A549 (cell line): ENCODE measurements at regions not wholly inside any gene's neighbourhood (a gene's known extent, or its start where the extent isn't known, plus 50 kb on each side); places are given as distances from the start of the nearest gene placed in this dataset.

ENCODE experiments used
- ATAC-seq, 2 experiments: fragments of 200-7000 bp in 1 of 2; fragments of >200 bp in 1 of 2; cut with Nextera tagmentation in 1 of 2; cut with Tn5 transposase in 1 of 2; 3 replicates each; pipeline versions ENCODE4 v1.8.0 to v1.9.1; 2018 to 2020; ENCODE audit warnings: mild to moderate bottlenecking in 1 of 2, moderate library complexity in 1 of 2
- CTCF ChIA-PET: fragments of 300-600 bp; sonication (Branson Sonifier 250); formaldehyde crosslinking; extraction: SDS; loops from one replicate; lab custom pipeline; 2021; ENCODE audit warnings: antibody characterized with exemption, inconsistent platforms; lab: Yijun Ruan, JAX
- POLR2A ChIA-PET: fragments of 350-600 bp; formaldehyde crosslinking; extraction: SDS; loops from one replicate; lab custom pipeline; 2021; ENCODE audit warnings: antibody characterized with exemption, inconsistent platforms; lab: Yijun Ruan, JAX
- DNase-seq, 2 experiments: peaks; one replicate each; pipeline versions ENCODE4 v3.0.0 to v3.0.0-alpha.2; 2011 to 2016; ENCODE audit warnings: low read depth in 1 of 2, low spot score in 1 of 2
- FAIRE-seq: peaks from 2 replicates; lab custom pipeline; 2011; peaks lifted over from hg19 to GRCh38; lab: Jason Lieb, UNC
- H3K27ac ChIP-seq, 2 experiments: fragments of >200 bp; sonication (Bioruptor Twin); formaldehyde crosslinking; 3 replicates each; pipeline ENCODE4 v1.5.1; 2016 to 2017
- H3K4me1 ChIP-seq: fragments of >200 bp; sonication (Bioruptor Twin); formaldehyde crosslinking; 3 replicates; pipeline ENCODE4 v1.6.1; 2016
- H3K4me2 ChIP-seq: fragments of >200 bp; sonication (Bioruptor Twin); formaldehyde crosslinking; 3 replicates; pipeline ENCODE4 v1.6.1; 2016
- H3K4me3 ChIP-seq: fragments of >200 bp; sonication (Bioruptor Twin); formaldehyde crosslinking; 3 replicates; pipeline ENCODE4 v1.5.1; 2016
- H3K9me3 ChIP-seq: fragments of >200 bp; sonication (Bioruptor Twin); formaldehyde crosslinking; 3 replicates; pipeline ENCODE4 v1.6.1; 2016
- CEBPB ChIP-seq, 2 experiments: fragments of >200 bp in 1 of 2; sonication (Bioruptor Twin) in 1 of 2; formaldehyde crosslinking in 1 of 2; IDR thresholded peaks; 2 replicates each; pipeline ENCODE4 v1.6.1; 2012 to 2016
- EHF ChIP-seq: fragments of 250-450 bp; sonication (Bioruptor Pico); IDR thresholded peaks from 2 replicates; pipeline ENCODE4 v1.5.0; 2020; ENCODE audit warnings: mild to moderate bottlenecking
- EHMT2 ChIP-seq: fragments of 200-600 bp; sonication (generic); IDR thresholded peaks from 2 replicates; pipeline ENCODE4 v1.6.1; 2016; ENCODE audit warnings: antibody characterized with exemption, low read depth, mild to moderate bottlenecking, moderate library complexity
- EP300 ChIP-seq, 2 experiments: fragments of >200 bp; sonication (Bioruptor Twin); formaldehyde crosslinking; IDR thresholded peaks; 2 replicates in 1 of 2; 3 replicates in 1 of 2; pipeline ENCODE4 v1.6.1; 2016 to 2017
- ESRRA ChIP-seq: fragments of 150-350 bp; IDR thresholded peaks from 2 replicates; pipeline ENCODE4 v1.6.1; 2014; ENCODE audit warnings: mild to moderate bottlenecking, low read length, borderline replicate concordance
- GATA3 ChIP-seq: IDR thresholded peaks from 2 replicates; pipeline ENCODE4 v1.6.1; 2012; ENCODE audit warnings: borderline replicate concordance
- HMGXB4 ChIP-seq: fragments of 250-450 bp; sonication (Bioruptor Pico); IDR thresholded peaks from 2 replicates; pipeline ENCODE4 v1.5.0; 2021; ENCODE audit warnings: mild to moderate bottlenecking, moderate library complexity, borderline replicate concordance
- HOXA7 ChIP-seq: fragments of 250-450 bp; sonication (Bioruptor Pico); IDR thresholded peaks from 2 replicates; pipeline ENCODE4 v1.5.0; 2020; ENCODE audit warnings: mild to moderate bottlenecking, moderate library complexity
- HOXB13 ChIP-seq: fragments of 250-450 bp; sonication (Bioruptor Pico); IDR thresholded peaks from 2 replicates; pipeline ENCODE4 v1.5.0; 2020; ENCODE audit warnings: low read depth, mild to moderate bottlenecking, moderate library complexity
- JUN ChIP-seq, 2 experiments: fragments of >200 bp; sonication (Bioruptor Twin); formaldehyde crosslinking; IDR thresholded peaks; 2 replicates in 1 of 2; 3 replicates in 1 of 2; pipeline ENCODE4 v1.6.1; 2016 to 2017
- JUNB ChIP-seq: fragments of >200 bp; sonication (Bioruptor Twin); formaldehyde crosslinking; IDR thresholded peaks from 2 replicates; pipeline ENCODE4 v1.6.1; 2016
- MAFK ChIP-seq: fragments of 450-650 bp; IDR thresholded peaks from 2 replicates; pipeline ENCODE4 v1.6.1; 2014; ENCODE audit not compliant: partially characterized antibody
- MYC ChIP-seq: IDR thresholded peaks from 2 replicates; pipeline ENCODE4 v1.6.1; 2012; ENCODE audit warnings: mild to moderate bottlenecking, inconsistent platforms, low read length, improper control_type of control experiment, borderline replicate concordance
- NR3C1 ChIP-seq: fragments of >200 bp; sonication (Bioruptor Twin); formaldehyde crosslinking; IDR thresholded peaks from 3 replicates; pipeline ENCODE4 v1.6.1; 2017
- PHF8 ChIP-seq: fragments of 200-600 bp; sonication (generic); IDR thresholded peaks from 2 replicates; pipeline ENCODE4 v1.6.1; 2016; ENCODE audit warnings: low read depth, mild to moderate bottlenecking, antibody characterized with exemption, moderate library complexity, borderline replicate concordance
- POLR2A ChIP-seq: IDR thresholded peaks from 2 replicates; pipeline ENCODE4 v1.6.1; 2012; ENCODE audit warnings: mild to moderate bottlenecking, low read length
- RARB ChIP-seq: fragments of 250-450 bp; sonication (Bioruptor Pico); IDR thresholded peaks from 2 replicates; pipeline ENCODE4 v1.8.0; 2021; ENCODE audit warnings: mild to moderate bottlenecking, moderate library complexity
- RCOR1 ChIP-seq: fragments of 150-350 bp; IDR thresholded peaks from 2 replicates; pipeline ENCODE4 v1.6.1; 2014; ENCODE audit warnings: antibody characterized with exemption, low read length, low read depth
- RFX5 ChIP-seq: fragments of 450-650 bp; IDR thresholded peaks from 2 replicates; pipeline ENCODE4 v1.7.1; 2014; ENCODE audit warnings: antibody characterized with exemption, mild to moderate bottlenecking, moderate library complexity
- SMC3 ChIP-seq: fragments of >200 bp; sonication (Bioruptor Twin); formaldehyde crosslinking; IDR thresholded peaks from 3 replicates; pipeline ENCODE4 v1.6.1; 2018; ENCODE audit warnings: inconsistent platforms
- ZFP36 ChIP-seq: fragments of 450-650 bp; IDR thresholded peaks from 2 replicates; pipeline ENCODE4 v1.6.1; 2014; ENCODE audit warnings: borderline replicate concordance; ENCODE audit not compliant: partially characterized antibody
- ZNF302 ChIP-seq: fragments of 250-450 bp; sonication (Bioruptor Pico); IDR thresholded peaks from 2 replicates; pipeline ENCODE4 v1.9.0; 2021; ENCODE audit warnings: inconsistent platforms, mild to moderate bottlenecking, moderate library complexity
- ZSCAN20 ChIP-seq: fragments of 250-450 bp; sonication (Bioruptor Pico); IDR thresholded peaks from 2 replicates; pipeline ENCODE4 v1.8.0; 2022; ENCODE audit warnings: mild to moderate bottlenecking, moderate library complexity
- WGBS: methylation state at CpG from one replicate; pipeline ENCODE4 v1.1.6; 2017; ENCODE audit errors: missing lambda C conversion rate; 5-methylcytosine and 5-hydroxymethylcytosine counted together
- TF ChIP-seq, protein P1 (sequence below): fragments of 250-450 bp; sonication (Bioruptor Pico); IDR thresholded peaks from 2 replicates; pipeline ENCODE4 v1.5.0; 2020; ENCODE audit warnings: low read depth, mild to moderate bottlenecking, moderate library complexity
- TF ChIP-seq, protein P2 (sequence below): IDR thresholded peaks from 2 replicates; pipeline ENCODE4 v1.6.1; 2012
- TF ChIP-seq, protein P3 (sequence below): fragments of 150-350 bp; IDR thresholded peaks from 2 replicates; pipeline ENCODE4 v1.6.1; 2014; ENCODE audit warnings: low read depth, mild to moderate bottlenecking, low read length

- Histone ChIP-seq H3K27ac (no peak overlapping the region), H3K4me2 (no peak overlapping the region), H3K4me3 (no peak overlapping the region), H3K9me3 (no peaks in the 10 kb centered on the region; the same call in 2 of the 3 replicates), H3K4me1 (no peaks in the 10 kb centered on the region)
- CTCF ChIA-PET: no interaction called here
- ATAC-seq: no peak
- DNase-seq: no peak
- 0% methylated on average over 2 of the region's 2 CpGs for WGBS
- POLR2A ChIA-PET: no interaction called here
- TF ChIP-seq RARB (CRISPR knock-in tag): no peak
- TF ChIP-seq, protein P1, sequence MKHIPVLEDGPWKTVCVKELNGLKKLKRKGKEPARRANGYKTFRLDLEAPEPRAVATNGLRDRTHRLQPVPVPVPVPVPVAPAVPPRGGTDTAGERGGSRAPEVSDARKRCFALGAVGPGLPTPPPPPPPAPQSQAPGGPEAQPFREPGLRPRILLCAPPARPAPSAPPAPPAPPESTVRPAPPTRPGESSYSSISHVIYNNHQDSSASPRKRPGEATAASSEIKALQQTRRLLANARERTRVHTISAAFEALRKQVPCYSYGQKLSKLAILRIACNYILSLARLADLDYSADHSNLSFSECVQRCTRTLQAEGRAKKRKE: no peak
- no peak for TF ChIP-seq CEBPB (IDR thresholded peaks at IDR 0.05)
- TF ChIP-seq GATA3: no peak
- TF ChIP-seq MAFK: no peak
- TF ChIP-seq JUN (IDR thresholded peaks at IDR 0.05): no peak
- FAIRE-seq: no peak
These were observed 330.8 kb downstream of the TRIM36 start for GRCh38 chr5:114838937-114839336.

DNA sequence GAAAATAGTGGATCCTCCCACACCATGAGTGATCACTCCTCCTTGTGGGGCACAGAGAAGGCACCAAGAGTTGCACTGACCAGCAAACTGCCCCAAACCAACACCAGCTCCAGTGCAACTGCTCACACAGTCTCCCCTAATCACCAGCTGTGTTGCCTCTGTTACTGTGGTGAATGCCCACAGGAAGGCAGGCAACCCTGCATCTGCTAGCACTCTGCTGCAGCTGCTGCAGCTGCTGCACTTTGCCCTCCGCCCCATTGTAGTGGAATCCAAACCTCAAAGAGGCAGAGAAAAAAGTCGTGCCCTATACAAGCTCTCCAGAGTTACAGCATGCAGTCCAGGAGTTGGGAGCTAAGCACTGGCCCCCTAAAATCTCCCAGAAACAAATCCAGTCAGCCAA lies 339.6 kb downstream of the TRIM36 start:
- ChIA-PET CTCF (no interaction called here), POLR2A (no interaction called here)
- Histone ChIP-seq H3K9me3 (no peaks in the 10 kb centered on the region; the same call in 2 of the 3 replicates), H3K27ac (no peak overlapping the region), H3K4me1 (no peaks in the 10 kb centered on the region), H3K4me2 (no peak overlapping the region), H3K4me3 (no peak overlapping the region)
- ATAC-seq: no peak
- no peak for FAIRE-seq
- DNase-seq: no peak
- 0% methylated on average over 2 of the region's 2 CpGs for WGBS
- TF ChIP-seq EHF (no peak), RCOR1 (no peak), HOXB13 (CRISPR knock-in tag) (no peak), SMC3 (no peak), PHF8 (no peak), HMGXB4 (CRISPR knock-in tag) (no peak), MYC (no peak), HOXA7 (CRISPR knock-in tag) (no peak), JUNB (no peak), ZNF302 (CRISPR knock-in tag) (no peak), JUN (IDR thresholded peaks at IDR 0.05) (no peak), RFX5 (no peak), POLR2A (no peak), NR3C1 (no peak), GATA3 (no peak), EP300 (IDR thresholded peaks at IDR 0.05) (no peak)
- TF ChIP-seq, protein P2, sequence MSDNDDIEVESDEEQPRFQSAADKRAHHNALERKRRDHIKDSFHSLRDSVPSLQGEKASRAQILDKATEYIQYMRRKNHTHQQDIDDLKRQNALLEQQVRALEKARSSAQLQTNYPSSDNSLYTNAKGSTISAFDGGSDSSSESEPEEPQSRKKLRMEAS: no peak
- TF ChIP-seq, protein P1: no peak
- TF ChIP-seq, protein P3, sequence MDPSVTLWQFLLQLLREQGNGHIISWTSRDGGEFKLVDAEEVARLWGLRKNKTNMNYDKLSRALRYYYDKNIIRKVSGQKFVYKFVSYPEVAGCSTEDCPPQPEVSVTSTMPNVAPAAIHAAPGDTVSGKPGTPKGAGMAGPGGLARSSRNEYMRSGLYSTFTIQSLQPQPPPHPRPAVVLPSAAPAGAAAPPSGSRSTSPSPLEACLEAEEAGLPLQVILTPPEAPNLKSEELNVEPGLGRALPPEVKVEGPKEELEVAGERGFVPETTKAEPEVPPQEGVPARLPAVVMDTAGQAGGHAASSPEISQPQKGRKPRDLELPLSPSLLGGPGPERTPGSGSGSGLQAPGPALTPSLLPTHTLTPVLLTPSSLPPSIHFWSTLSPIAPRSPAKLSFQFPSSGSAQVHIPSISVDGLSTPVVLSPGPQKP: no peak
- TF ChIP-seq, all 56 proteins: peak for 0

GRCh38 chr5:114822863-114823262 lies 346.8 kb downstream of the TRIM36 start:
- no peak for DNase-seq
- H3K4me3 ChIP-seq: no peak overlapping the region
- no peak overlapping the region for H3K27ac ChIP-seq
- ATAC-seq: no peak
- POLR2A ChIA-PET: no interaction called here
- TF ChIP-seq EHMT2 (no peak), ZFP36 (no peak), ESRRA (no peak), PHF8 (no peak), ZSCAN20 (no peak), EHF (no peak)
- TF ChIP-seq, all 56 proteins: peak for 0
- Histone ChIP-seq H3K4me2 (no peak overlapping the region), H3K9me3 (no peaks in the 10 kb centered on the region; the same call in 2 of the 3 replicates), H3K4me1 (no peaks in the 10 kb centered on the region)
- CTCF ChIA-PET: no interaction called here
- no peak for FAIRE-seq
